PC-9 (cell line): ENCODE measurements at regions not wholly inside any gene's neighbourhood (a gene's known extent, or its start where the extent isn't known, plus 50 kb on each side); places are given as distances from the start of the nearest gene placed in this dataset.

Source experiments
- BruUV-seq: library from RNA; stranded (reverse); fragments of 400-500 nt; replicated peaks from 2 replicates; lab custom pipeline; 2021; lab: Mats Ljungman, UMichigan
- CTCF ChIA-PET: fragments of 300-600 bp; sonication (Branson Sonifier 250); formaldehyde crosslinking; loops from one replicate; lab custom pipeline; 2022; ENCODE audit warnings: antibody characterized with exemption; lab: Charles Lee
- POLR2A ChIA-PET: fragments of 300-600 bp; sonication (Branson Sonifier 250); formaldehyde crosslinking; loops from one replicate; lab custom pipeline; 2022; ENCODE audit warnings: antibody characterized with exemption; ENCODE audit not compliant: unreplicated experiment; lab: Charles Lee
- DNase-seq, 2 experiments: peaks; one replicate each; pipeline versions ENCODE4 v3.0.0 to v3.0.0-alpha.2; 2015 to 2022; ENCODE audit warnings: mixed read lengths in 1 of 2
- H2AFZ ChIP-seq: fragments of 200-600 bp; sonication (generic); 2 replicates; pipeline ENCODE4 v1.8.1; 2017; ENCODE audit warnings: antibody characterized with exemption
- H3F3A ChIP-seq: fragments of 200-600 bp; sonication (generic); 2 replicates; pipeline ENCODE4 v1.8.1; 2017; ENCODE audit warnings: antibody characterized with exemption, mild to moderate bottlenecking, low read depth; ENCODE audit not compliant: insufficient read depth
- H3K27ac ChIP-seq: fragments of 200-600 bp; sonication (generic); 2 replicates; pipeline ENCODE4 v1.6.1; 2016; ENCODE audit warnings: mixed run types
- H3K27me3 ChIP-seq: fragments of 200-600 bp; sonication (generic); 2 replicates; pipeline ENCODE4 v1.6.1; 2016; ENCODE audit warnings: low read depth, mixed run types; ENCODE audit not compliant: insufficient read depth
- H3K36me3 ChIP-seq: fragments of 200-600 bp; sonication (generic); 2 replicates; pipeline ENCODE4 v1.6.1; 2016; ENCODE audit warnings: low read depth, mixed run types
- H3K4me1 ChIP-seq: fragments of 200-600 bp; sonication (generic); replicated peaks from 2 replicates; pipeline ENCODE4 v1.6.1; 2016; ENCODE audit warnings: mixed run types; ENCODE audit not compliant: insufficient read depth
- H3K4me2 ChIP-seq: fragments of 200-600 bp; sonication (generic); 2 replicates; pipeline ENCODE4 v1.6.1; 2017; ENCODE audit warnings: mixed run types
- H3K4me3 ChIP-seq: fragments of 200-600 bp; sonication (generic); 2 replicates; pipeline ENCODE4 v1.6.1; 2016; ENCODE audit warnings: mixed run types
- H3K79me2 ChIP-seq: fragments of 200-600 bp; sonication (generic); 2 replicates; pipeline ENCODE4 v1.6.1; 2017; ENCODE audit warnings: low read depth, mixed run types
- H3K9me2 ChIP-seq: fragments of 200-600 bp; sonication (generic); 2 replicates; pipeline ENCODE4 v1.8.1; 2017; ENCODE audit warnings: mild to moderate bottlenecking; ENCODE audit not compliant: insufficient read depth
- H3K9me3 ChIP-seq: fragments of 200-600 bp; sonication (generic); 2 replicates; pipeline ENCODE4 v1.8.1; 2016; ENCODE audit warnings: low read depth; ENCODE audit not compliant: insufficient read depth
- H4K20me1 ChIP-seq: fragments of 200-600 bp; sonication (generic); 2 replicates; pipeline ENCODE4 v1.8.1; 2017; ENCODE audit not compliant: insufficient read depth
- EZH2 ChIP-seq: fragments of 200-600 bp; sonication (generic); IDR thresholded peaks from 2 replicates; pipeline ENCODE4 v1.8.0; 2017; ENCODE audit warnings: antibody characterized with exemption, low read depth
- intact Hi-C: fragments of 100-400 bp; cut with micrococcal nuclease; formaldehyde crosslinking; loops from one replicate; pipeline ENCODE4 v1.10.0; 2022; ENCODE audit not compliant: unreplicated experiment
- TF ChIP-seq, protein P1 (sequence below): fragments of 200-600 bp; sonication (generic); conservative IDR thresholded peaks from 2 replicates; pipeline ENCODE4 v1.6.1; 2017; ENCODE audit warnings: mixed run types, antibody characterized with exemption, mild to moderate bottlenecking, moderate library complexity

DNA sequence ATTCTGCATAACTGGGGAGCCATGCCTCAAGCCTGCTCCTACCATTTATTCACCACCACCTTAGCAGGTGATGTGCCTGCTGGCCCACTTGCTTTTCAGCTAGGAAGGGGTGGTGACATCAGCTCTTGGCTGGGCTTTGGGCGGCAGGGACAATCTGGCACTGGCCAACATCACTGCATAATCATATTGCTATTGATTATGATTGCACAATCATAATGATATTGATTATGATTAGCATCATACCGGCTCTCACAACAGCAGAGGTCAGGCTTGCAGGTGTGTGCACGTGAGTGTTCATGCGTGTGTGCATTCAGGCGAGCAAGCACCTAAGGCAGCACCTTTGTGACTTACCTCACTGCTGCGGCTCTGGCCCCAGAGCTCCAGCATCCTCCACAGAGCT is 273.8 kb downstream of the AJAP1 start:
- 0 out of 2 replicates have a peak, but pooled peaks cover 5% of the 10 kb centered on the region for H3K27me3 ChIP-seq
- no peak overlapping the region for H3K4me2 ChIP-seq
- H3F3A ChIP-seq = no peaks in the 10 kb centered on the region
- H3K4me1 ChIP-seq = no peaks in the 10 kb centered on the region
- BruUV-seq = no TSS peak
- H3K9me2 ChIP-seq = no peaks in the 10 kb centered on the region
- POLR2A ChIA-PET = no interaction called here
- no peaks in the 10 kb centered on the region for H3K9me3 ChIP-seq
- H3K4me3 ChIP-seq = no peak overlapping the region
- TF ChIP-seq EZH2 = no peak
- TF ChIP-seq, protein P1, sequence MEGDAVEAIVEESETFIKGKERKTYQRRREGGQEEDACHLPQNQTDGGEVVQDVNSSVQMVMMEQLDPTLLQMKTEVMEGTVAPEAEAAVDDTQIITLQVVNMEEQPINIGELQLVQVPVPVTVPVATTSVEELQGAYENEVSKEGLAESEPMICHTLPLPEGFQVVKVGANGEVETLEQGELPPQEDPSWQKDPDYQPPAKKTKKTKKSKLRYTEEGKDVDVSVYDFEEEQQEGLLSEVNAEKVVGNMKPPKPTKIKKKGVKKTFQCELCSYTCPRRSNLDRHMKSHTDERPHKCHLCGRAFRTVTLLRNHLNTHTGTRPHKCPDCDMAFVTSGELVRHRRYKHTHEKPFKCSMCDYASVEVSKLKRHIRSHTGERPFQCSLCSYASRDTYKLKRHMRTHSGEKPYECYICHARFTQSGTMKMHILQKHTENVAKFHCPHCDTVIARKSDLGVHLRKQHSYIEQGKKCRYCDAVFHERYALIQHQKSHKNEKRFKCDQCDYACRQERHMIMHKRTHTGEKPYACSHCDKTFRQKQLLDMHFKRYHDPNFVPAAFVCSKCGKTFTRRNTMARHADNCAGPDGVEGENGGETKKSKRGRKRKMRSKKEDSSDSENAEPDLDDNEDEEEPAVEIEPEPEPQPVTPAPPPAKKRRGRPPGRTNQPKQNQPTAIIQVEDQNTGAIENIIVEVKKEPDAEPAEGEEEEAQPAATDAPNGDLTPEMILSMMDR = no peak
- H4K20me1 ChIP-seq = no peaks in the 10 kb centered on the region
- DNase-seq = no peak
- CTCF ChIA-PET = no interaction called here
- no peak overlapping the region for H2AFZ ChIP-seq
- H3K36me3 ChIP-seq = no peaks in the 10 kb centered on the region
- intact Hi-C loops = no loop called here
- H3K79me2 ChIP-seq = no peaks in the 10 kb centered on the region
- no peak overlapping the region for H3K27ac ChIP-seq

DNA sequence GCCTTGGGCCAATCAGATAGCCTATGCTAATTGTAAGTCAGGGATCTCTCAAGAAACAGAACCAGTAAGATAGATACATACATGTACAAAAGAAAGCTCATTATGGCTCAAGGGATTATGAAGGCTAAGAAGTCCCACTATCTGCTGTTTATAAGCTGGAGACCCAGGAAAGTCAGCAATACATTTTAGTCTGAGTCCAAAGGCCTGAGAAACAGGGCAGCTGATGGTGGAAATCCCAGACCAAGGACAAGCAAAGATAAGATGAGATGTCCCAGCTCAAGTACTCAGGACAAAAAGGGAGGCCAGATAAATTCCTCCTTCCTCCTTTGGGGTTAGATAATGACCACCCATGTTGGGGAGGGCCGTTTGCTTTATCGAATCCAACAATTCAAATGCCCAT is 269.9 kb downstream of the AJAP1 start:
- H3K9me3 ChIP-seq = no peaks in the 10 kb centered on the region
- no peak overlapping the region for H3K27ac ChIP-seq
- no peaks in the 10 kb centered on the region for H3K9me2 ChIP-seq
- no peaks in the 10 kb centered on the region for H3K36me3 ChIP-seq
- no peak overlapping the region for H3K4me2 ChIP-seq
- intact Hi-C loops = no loop called here
- no peak overlapping the region for H3K4me3 ChIP-seq
- ChIA-PET POLR2A (no interaction called here), CTCF (no interaction called here)
- no peak for DNase-seq
- no peaks in the 10 kb centered on the region for H4K20me1 ChIP-seq
- H3K4me1 ChIP-seq = no peaks in the 10 kb centered on the region
- H2AFZ ChIP-seq = no peak overlapping the region
- no peaks in the 10 kb centered on the region for H3K27me3 ChIP-seq
- H3F3A ChIP-seq = no peaks in the 10 kb centered on the region
- no peak for TF ChIP-seq EZH2
- TF ChIP-seq, protein P1 = no peak
- BruUV-seq = no TSS peak
- no peaks in the 10 kb centered on the region for H3K79me2 ChIP-seq

DNA sequence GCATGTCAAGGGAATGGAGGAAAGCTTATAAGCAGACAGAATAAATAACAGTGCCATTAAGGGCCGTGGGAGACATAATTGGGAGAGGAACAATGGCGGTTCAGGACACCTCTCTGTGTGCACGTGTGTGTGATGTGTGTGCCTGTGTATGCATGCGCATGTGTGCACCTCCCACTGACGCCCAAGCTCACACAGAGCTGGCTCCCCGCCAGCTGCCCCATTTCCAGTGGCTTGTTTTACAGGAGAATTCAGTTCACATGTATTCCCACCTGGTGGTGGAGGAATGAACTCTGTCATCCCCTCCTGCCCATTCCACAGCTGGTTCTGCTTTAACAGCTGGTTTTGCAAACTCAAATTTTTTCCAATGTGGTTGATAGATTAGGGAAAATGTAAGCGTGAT is 262.2 kb downstream of the AJAP1 start:
- no peaks in the 10 kb centered on the region for H3K36me3 ChIP-seq
- H3K9me2 ChIP-seq = no peaks in the 10 kb centered on the region
- TF ChIP-seq, protein P1 = no peak
- TF ChIP-seq EZH2 = no peak
- H3K4me3 ChIP-seq = no peak overlapping the region
- no peak for DNase-seq
- H3K27me3 ChIP-seq = no peaks in the 10 kb centered on the region
- no TSS peak for BruUV-seq
- H3K79me2 ChIP-seq = no peaks in the 10 kb centered on the region
- POLR2A ChIA-PET = no interaction called here
- no peaks in the 10 kb centered on the region for H3F3A ChIP-seq
- no peak overlapping the region for H3K27ac ChIP-seq
- intact Hi-C loops = no loop called here
- H2AFZ ChIP-seq = no peak overlapping the region
- H3K4me1 ChIP-seq = no peaks in the 10 kb centered on the region
- no peaks in the 10 kb centered on the region for H4K20me1 ChIP-seq
- CTCF ChIA-PET = no interaction called here
- H3K9me3 ChIP-seq = no peaks in the 10 kb centered on the region
- H3K4me2 ChIP-seq = no peak overlapping the region
